Fibroblast of the aortic adventitia (primary cell): ENCODE measurements at regions not wholly inside any gene's neighbourhood (a gene's known extent, or its start where the extent isn't known, plus 50 kb on each side); places are given as distances from the start of the nearest gene placed in this dataset.
"Not testable (repeated sequence)": the region's sequence is repeated elsewhere in the genome, so short reads cannot be mapped to it uniquely, and the experiment has no call there.

Experiments
- DNase-seq: peaks from one replicate; pipeline ENCODE4 v3.0.0-alpha.2; 2010; ENCODE audit warnings: low read depth
- H3K4me3 ChIP-seq: 2 replicates; pipeline ENCODE4 v1.5.1; 2011; ENCODE audit warnings: low read depth, mild to moderate bottlenecking, control low read depth, low read length, moderate library complexity
- TF ChIP-seq, protein P1 (sequence below): IDR thresholded peaks from 2 replicates; pipeline ENCODE4 v1.5.1; 2011; ENCODE audit warnings: mild to moderate bottlenecking, low read length, control low read depth, inconsistent platforms; ENCODE audit not compliant: insufficient read depth

DNA sequence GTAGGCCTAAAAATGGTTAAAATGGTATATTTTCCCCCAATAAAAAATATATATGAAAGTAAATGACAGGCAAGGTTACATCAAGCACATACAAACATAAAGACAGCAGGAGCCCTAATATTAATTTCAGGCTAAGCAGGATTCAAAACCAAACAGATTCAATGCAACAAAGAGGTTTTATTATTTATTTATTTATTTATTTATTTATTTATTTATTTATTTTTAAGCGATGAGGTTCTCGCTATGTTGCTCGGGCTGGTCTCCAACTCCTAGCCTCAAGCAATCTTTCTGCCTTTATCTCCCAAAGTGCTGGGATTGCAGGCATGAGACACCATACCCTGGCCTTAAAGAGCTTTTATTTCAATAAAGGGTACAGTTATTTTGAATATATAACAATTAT lies 106.4 kb upstream of the SHB start:
- H3K4me3 ChIP-seq, result no peak overlapping the region
- TF ChIP-seq, protein P1, sequence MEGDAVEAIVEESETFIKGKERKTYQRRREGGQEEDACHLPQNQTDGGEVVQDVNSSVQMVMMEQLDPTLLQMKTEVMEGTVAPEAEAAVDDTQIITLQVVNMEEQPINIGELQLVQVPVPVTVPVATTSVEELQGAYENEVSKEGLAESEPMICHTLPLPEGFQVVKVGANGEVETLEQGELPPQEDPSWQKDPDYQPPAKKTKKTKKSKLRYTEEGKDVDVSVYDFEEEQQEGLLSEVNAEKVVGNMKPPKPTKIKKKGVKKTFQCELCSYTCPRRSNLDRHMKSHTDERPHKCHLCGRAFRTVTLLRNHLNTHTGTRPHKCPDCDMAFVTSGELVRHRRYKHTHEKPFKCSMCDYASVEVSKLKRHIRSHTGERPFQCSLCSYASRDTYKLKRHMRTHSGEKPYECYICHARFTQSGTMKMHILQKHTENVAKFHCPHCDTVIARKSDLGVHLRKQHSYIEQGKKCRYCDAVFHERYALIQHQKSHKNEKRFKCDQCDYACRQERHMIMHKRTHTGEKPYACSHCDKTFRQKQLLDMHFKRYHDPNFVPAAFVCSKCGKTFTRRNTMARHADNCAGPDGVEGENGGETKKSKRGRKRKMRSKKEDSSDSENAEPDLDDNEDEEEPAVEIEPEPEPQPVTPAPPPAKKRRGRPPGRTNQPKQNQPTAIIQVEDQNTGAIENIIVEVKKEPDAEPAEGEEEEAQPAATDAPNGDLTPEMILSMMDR, result no peak
- no peak for DNase-seq

DNA sequence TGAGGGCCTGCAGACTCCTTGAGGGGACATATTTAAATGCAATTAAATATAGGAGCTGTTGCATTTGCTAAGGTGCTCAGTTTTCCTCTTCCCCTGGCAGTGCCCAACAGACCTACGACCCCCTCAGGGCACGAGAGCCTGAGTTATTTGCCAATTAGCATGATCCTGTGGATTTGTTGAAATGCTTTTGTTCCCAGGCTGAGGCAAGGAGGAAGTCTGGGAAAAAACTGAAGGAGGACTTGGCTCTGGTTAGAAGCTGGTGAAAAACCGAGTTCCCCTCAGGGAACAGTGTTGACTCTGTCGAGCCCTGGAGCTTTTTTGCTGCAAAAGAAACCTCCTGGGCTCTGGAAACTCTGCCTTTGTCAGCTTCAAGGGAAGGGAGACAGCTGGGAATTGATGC lies 103.6 kb upstream of the SHB start:
- TF ChIP-seq, protein P1, result no peak
- DNase-seq, result no peak
- H3K4me3 ChIP-seq, result no peak overlapping the region

DNA sequence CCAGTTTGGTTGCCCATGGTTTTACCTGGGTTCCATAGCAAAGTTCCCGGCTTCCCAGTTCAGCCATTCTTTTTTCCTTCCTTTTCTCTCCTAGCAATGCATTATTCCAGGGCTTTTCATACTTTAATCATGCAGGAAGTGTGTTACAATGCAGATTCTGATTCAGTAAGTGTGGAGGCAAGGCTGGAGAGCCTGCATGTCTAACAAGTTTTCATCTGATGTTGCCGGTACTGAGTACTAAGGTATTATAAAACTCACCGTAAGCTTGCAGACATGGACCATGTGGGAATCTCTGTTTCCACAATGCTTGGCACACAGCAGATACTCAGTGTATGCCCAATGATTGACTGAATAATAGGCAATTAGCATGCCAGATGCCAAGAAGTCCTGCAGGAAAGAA lies 102.9 kb upstream of the SHB start:
- H3K4me3 ChIP-seq, result no peak overlapping the region
- DNase-seq, result no peak
- TF ChIP-seq, protein P1, result no peak

DNA sequence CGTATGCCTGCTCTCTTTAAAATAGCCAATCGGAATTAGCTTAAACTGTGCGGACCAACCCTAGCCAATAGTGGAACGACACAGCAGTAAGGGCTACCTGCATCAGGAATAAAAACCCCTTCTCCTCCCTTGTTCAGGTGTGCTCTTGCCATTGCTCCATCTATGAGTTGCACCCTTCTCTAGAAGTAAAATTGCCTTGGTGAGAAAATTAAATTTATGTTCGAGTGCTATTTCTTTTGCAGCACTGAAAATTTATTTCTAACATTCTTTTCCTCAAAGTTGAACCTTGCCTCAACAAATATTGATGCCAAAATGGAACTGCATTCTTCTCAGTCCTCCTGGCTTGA lies 102.5 kb upstream of the SHB start:
- no peak for DNase-seq
- no peak overlapping the region for H3K4me3 ChIP-seq
- TF ChIP-seq, protein P1, result no peak

DNA sequence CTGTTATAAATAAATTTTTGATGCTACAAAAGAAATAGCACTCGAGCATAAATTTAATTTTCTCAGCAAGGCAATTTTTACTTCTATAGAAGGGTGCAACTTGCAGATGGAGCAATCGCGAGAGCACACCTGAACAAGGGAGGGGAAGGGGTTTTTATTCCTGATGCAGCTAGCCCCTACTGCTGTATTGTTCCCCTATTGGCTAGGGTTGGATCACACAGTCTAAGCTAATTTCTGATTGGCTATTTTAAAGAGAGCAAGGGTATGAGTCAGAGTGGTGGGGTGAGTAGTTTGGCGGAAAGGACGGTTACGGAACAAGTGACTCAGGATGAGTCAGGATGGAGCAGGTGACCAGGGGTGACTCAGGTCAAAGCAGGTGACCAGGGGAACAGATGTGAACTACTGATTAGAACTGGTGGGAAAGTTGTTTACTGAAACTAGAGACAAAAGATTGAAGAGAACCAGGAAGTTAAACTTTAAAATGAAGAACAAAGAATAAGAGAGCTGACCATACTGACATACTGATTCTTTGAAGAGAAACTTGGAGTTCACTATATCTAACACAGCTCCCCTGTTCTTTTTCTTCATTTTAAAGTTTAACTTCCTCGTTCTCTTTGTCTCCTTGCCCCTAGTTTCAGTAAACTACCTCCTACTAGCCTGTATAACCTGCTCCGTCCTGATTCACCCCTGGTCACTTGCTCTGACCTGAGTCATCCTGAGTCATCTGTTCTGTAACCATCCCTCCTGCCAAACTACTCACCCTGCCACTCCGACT lies 101.9 kb upstream of the SHB start:
- peak; percentile 12 for DNase-seq
- H3K4me3 ChIP-seq, result not testable (repeated sequence)

DNA sequence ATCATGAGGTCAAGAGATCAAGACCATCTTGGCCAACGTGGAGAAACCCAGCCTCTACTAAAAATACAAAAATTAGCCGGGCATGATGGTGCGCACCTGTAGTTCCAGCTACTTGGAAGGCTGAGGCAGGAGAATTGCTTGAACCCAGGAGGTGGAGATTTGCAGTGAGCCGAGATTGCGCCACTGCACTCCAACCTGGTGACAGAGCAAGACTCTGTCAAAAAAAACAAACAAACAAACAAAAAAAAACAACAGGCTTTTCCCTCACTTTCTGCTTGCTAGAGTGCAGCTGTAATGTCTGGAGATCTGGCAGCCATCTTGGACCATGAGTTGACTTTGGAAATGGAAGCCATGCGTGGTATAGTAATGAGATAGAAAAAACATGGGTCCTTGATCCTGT lies 101.1 kb upstream of the SHB start:
- not testable (repeated sequence) for DNase-seq, H3K4me3 ChIP-seq

DNA sequence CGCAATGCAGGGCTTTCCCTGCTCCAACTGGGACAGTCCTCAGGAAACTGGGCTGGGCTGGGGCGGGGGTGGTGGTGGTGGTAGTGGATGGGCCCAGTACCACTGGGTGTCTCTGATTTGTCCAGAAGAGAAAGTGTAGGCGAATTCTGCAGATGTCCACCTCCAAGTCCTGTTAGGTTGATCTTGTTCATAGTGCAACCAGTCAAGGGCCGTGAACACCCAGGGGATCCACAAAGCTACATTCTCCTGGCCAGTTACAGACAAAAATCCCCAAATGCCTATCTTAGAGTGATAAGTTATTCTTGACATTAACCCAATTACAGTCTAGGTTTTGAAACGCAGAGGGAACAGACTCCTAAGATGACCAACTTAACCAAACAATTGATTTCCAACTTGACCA lies 97.5 kb upstream of the SHB start:
- H3K4me3 ChIP-seq, result no peak overlapping the region
- no peak for DNase-seq
- TF ChIP-seq, protein P1, result no peak

DNA sequence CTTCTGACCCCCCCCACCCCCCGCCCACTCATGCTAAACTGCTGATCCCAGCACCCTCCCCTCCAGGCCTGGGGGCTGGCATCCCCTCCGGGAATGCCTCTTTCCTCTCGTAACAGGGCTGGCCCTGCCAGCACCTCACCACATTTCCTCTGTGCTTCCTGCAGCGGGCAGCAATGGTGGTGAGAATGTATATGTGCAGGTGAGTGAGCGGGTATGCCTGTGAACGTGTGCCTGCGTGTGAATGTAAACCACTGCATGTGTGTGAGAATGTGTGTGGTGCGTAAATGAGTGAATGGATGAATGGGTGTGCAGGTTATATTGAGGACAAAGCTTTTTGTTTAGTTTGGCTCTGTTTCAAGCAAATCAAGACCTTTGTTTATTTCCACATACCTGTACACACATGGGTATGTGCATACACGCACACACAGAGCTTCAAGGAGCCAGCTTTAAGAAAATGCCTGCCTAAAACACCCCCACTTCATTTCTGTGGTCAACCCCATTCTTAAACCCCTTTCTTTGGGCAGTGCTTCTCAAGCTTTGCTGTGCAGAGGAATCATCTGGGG lies 95.7 kb upstream of the SHB start:
- TF ChIP-seq, protein P1, result no peak
- DNase-seq, result no peak
- no peak overlapping the region for H3K4me3 ChIP-seq
